G401.6 (cell line): ENCODE measurements at regions not wholly inside any gene's neighbourhood (a gene's known extent, or its start where the extent isn't known, plus 50 kb on each side); places are given as distances from the start of the nearest gene placed in this dataset.

Experiments used
- FAIRE-seq: peaks from 2 replicates; lab custom pipeline; 2012; peaks lifted over from hg19 to GRCh38; lab: Jason Lieb, UNC

GRCh38 chr12:19572920-19573558, 133.7 kb downstream of the AEBP2 start:
- peak; percentile 89 for FAIRE-seq

GRCh38 chr12:19573866-19574265, 134.6 kb downstream of the AEBP2 start:
- FAIRE-seq, result no peak

- no peak for FAIRE-seq
Observed at GRCh38 chr12:19574601-19575000, 135.3 kb downstream of the AEBP2 start.

- no peak for FAIRE-seq
Observed at GRCh38 chr12:19575337-19576243, 136.3 kb downstream of the AEBP2 start.

- no peak for FAIRE-seq
Observed at GRCh38 chr12:19576506-19577280, 137.4 kb downstream of the AEBP2 start.

- FAIRE-seq, result no peak
Observed at GRCh38 chr12:19577281-19577530, 137.9 kb downstream of the AEBP2 start.

- FAIRE-seq, result no peak
Observed at GRCh38 chr12:19584732-19585131, 145.4 kb downstream of the AEBP2 start.

- no peak for FAIRE-seq
Observed at GRCh38 chr12:19588951-19589350, 149.7 kb downstream of the AEBP2 start.

GRCh38 chr12:19591951-19592350, 152.7 kb downstream of the AEBP2 start:
- no peak for FAIRE-seq

- no peak for FAIRE-seq
Observed at GRCh38 chr12:19596434-19597166, 157.3 kb downstream of the AEBP2 start.

GRCh38 chr12:19597167-19598026, 158.1 kb downstream of the AEBP2 start:
- FAIRE-seq, result no peak

GRCh38 chr12:19605720-19606119, 166.4 kb downstream of the AEBP2 start:
- no peak for FAIRE-seq

GRCh38 chr12:19608039-19608438, 168.7 kb downstream of the AEBP2 start:
- no peak for FAIRE-seq

GRCh38 chr12:19613051-19613535, 173.8 kb downstream of the AEBP2 start:
- no peak for FAIRE-seq

GRCh38 chr12:19614601-19615383, 175.5 kb downstream of the AEBP2 start:
- no peak for FAIRE-seq

- FAIRE-seq, result no peak
Observed at GRCh38 chr12:19615384-19615725, 176.1 kb downstream of the AEBP2 start.

GRCh38 chr12:19616781-19617180, 177.5 kb downstream of the AEBP2 start:
- FAIRE-seq, result no peak

GRCh38 chr12:19620222-19620621, 180.9 kb downstream of the AEBP2 start:
- FAIRE-seq, result no peak

GRCh38 chr12:19623751-19624399, 184.6 kb downstream of the AEBP2 start:
- FAIRE-seq, result no peak

- no peak for FAIRE-seq
Observed at GRCh38 chr12:19624491-19624890, 185.2 kb downstream of the AEBP2 start.
